HG03439 (cell line): ENCODE measurements at regions not wholly inside any gene's neighbourhood (a gene's known extent, or its start where the extent isn't known, plus 50 kb on each side); places are given as distances from the start of the nearest gene placed in this dataset.

Experiments used
- ATAC-seq: cut with Tn5 transposase; IDR thresholded peaks from one replicate; pipeline ENCODE4 v1.9.1; 2021; ENCODE audit warnings: mild to moderate bottlenecking, moderate library complexity; ENCODE audit not compliant: unreplicated experiment

DNA sequence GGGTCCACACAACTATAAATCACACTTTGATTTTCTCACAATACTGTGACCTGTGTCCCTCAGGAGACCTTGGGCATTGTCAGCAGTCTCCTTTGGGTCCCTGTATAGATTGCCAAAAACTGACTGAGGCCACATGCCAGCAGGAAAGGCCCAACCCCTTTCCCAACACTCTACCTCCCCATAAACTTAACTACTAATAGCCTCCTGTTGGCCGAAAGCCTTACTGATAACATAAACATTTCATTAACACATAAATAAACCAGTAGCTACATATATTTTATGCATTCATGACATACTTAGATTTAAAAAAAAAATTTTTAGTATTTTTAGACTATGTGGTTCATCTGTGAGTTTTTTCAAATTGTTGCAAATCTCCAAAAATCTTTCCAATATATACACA, 153.5 kb downstream of the ARL4C start:
- no peak for ATAC-seq

DNA sequence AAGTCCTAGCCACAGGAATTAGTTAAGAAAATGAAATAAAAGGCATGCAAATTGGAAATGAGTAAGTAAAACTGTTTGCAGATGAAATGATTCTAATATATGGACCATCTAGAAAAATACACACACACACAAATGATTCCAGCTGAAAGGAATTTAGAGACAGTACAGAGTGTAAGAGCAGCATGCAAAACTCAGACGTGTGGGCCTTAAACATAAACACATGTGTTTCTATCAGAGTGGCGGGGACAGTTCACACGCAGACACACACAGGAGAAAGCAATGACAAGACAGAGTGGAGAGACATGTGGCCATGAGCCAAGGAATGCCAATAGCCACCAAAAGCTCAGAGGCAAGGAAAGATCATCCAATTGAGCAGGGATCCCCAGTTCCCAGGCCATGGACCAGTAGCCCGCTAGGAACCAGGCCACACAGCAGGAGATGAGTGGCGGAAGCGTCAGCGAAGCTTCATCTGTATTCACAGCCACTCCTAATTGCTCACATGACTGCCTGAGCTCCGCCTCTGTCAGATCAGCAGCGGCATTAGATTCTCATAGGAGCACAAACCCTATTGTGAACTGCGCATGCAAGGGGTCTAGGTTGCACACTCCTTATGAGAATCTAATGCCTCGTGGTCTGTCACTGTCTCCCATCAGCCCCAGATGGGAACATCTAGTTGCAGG, 155.4 kb downstream of the ARL4C start:
- ATAC-seq = no peak

DNA sequence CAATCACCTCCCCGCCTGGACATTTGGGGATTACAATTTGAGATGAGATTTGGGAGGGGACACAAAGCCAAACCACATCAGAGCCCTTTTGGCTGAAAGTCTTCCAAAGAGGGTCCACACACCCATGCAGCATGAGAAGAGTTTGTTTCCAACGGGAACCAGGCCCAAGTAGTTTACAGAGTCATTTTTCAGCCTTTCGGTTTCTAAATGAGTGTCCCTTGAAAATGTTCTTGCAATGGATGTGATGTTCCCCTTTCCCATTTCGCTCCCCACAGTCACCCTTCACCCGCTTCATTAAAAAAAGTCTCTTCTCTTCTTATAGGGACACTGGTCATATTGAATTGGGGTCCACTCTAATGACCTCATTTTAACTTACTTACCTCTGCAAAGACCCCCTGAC, 157.4 kb downstream of the ARL4C start:
- no peak for ATAC-seq

DNA sequence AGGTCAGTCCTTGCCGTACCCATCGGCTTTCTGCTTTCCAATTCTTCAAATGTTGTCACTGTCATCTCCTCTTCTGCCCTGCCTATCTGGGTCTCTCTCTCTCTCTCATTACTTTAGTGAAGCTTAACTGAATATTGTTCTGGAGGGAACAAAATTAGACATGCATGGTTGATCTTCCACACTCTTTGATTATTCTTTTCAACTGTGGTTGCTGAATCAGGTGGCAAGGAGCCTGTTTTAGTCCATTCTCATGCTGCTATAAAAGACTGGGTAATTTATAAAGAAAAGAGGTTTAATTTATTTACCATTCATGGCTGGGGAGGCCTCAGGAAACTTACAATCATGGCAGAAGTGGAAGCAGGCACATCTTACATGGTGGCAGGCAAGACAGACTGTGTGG, 157.9 kb downstream of the ARL4C start:
- ATAC-seq = no peak

DNA sequence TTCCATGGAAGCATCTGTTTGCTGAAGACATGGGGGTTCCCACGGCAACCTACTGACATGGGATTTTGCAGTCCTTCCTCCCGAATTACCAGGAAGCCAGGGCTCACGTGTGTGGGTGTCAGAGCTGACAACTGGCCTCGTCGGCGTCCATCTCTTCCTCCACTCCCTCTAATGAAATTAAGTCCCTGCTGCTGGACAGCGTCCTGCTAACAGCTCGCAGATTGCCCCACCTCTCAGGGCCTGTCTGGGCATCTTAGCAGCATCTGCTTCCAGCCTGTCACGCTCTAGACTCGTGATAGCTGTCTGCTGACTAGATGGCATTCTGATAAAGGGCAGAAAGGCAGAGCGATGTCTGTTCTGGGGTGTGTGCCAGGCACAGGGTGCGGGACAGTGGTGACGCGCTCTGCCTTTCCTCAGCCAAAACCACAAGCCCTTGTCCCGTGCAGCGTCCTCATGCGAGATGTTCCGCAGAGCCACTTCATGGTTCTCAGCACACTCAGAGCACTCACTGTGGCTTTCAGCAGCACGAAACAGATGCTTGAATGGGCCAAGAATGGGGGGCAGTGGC, 161.1 kb downstream of the ARL4C start:
- no peak for ATAC-seq

DNA sequence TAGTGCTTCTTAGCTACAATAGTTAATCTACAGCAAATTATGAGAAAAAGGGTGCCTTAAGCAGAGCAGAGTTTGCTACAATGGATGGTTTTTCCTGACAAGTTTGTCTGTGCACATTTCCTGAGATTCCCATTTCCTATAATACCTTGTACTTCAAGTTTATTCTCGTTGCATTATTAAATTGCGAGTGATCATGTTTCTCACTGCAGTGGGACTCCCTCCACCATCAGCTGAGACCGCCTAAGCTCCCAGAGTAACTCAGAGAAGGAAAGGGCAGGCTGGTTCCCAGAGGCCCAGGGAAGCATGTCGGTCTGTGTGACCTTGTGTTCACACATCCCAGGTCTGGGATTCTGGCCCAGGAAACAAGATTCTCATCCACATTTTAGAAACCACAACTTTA, 162.1 kb downstream of the ARL4C start:
- ATAC-seq = no peak

DNA sequence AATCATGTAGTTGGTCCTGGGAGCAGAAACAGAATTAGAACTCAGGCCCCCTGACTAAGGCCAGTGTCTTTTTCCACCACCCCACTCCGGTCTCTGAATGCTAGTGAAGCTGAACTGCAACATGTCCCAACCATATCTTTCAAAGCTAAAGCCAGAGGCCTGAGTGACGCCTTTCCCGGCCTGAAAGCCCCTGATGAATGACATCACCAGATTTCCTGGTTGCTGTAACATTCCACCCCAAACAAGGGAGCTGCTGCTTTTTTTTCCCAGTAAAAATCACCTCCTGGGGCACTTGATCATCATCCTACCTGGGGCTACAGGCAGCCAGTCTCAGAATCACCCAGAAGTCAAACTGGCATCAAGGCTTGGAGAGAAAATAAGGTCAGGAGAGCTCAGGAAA, 162.7 kb downstream of the ARL4C start:
- ATAC-seq = no peak

DNA sequence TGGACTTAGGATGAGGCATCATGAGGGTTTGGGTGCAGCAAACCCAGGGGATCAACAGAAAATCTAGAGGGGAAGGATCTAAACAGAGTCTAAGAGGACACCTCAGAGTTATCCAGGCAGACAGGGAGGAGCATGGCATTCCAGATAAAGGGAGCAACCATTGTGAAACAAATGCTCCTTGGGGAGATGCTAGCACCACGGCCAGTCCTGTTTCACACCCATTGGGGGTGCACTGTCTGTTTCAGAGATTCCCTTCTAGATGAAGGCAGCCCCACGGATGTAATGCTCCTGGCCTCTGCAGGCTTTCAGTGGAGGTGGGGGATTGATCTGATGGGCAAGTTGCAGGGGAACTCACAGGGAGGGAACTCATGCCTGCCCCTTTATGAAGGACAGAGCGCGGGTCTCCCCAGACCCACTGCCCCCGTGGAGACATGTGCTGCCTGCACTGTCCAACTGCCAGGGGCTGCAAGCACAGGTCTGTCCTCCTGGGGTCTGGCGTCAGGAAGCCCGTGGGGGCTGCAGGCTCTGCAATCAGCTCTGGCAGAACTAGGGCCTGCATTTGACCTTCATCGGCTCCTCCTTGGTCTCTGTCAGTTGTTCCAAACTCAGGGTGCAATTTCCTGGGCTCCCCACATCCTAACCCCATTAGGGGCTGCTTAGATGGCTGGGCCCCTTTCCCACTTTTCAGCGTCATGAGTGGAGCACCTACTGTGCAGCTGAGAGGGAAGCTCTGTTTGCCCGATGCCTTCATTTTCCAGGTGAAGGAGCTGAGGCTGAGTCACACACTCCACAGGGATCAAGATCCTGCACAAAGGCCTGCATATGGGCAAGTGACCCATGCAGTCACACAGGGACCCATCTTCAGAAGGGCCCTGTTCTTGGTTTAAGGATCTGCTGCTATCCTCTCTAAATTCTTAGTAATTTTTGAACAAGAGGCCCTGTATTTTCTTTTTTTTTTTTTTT, 163.4 kb downstream of the ARL4C start:
- no peak for ATAC-seq

DNA sequence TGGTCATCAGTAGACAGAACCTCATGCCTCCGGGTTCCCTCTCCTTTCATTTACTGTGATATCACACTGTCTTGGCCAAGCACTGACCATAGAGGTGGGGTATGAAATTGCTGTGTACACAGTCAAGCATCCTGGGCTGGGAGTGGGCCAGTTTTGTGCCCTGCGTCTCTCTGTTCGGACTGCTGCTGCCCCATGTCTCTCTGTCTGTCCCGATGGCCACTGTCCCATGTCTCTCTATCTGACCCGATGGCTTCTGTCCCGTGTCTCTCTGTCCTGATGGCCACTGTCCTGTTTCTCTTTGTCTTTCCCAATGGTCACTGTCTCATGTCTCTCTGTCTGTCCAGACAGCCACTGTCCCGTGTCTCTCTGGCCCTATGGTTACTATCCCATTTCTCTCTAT, 164.9 kb downstream of the ARL4C start:
- ATAC-seq = no peak

DNA sequence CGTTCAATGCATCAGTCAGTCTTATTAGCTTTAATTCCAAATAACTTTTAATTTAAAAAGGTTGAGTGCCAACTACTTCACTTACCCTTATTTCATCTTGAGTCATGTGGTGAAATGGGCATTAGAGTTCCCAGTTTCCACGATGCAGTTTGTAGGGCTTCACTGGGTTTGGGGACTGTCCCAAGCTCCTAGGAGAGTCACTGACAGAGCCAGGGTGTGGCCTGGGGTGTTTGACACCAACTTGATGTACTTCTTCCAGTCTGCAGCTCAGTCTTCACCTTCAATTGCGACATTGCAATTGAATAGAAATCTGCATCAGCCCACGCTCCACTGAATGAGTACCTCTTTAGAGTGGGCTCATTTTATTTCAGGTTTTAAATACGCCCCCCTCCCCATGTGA, 165.3 kb downstream of the ARL4C start:
- no peak for ATAC-seq

DNA sequence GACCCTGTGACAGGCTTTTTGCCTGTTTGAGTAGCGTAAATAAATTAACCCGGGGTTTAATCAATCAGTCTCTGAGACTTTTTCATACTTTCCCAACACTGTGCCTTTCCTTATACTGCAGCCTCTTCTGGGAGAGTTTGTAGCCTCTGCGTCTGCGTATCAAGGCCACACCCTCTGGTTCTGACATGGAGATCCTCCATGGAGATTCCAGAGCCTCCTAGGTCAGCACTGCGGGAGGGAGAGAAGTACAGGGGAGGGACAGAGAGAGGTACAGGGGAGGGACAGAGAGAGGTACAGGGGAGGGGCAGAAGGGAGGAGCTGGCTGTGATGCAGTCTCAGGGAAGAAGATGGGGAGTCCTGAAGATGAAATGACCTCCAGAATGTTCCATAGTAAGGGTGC, 166.0 kb downstream of the ARL4C start:
- no peak for ATAC-seq

DNA sequence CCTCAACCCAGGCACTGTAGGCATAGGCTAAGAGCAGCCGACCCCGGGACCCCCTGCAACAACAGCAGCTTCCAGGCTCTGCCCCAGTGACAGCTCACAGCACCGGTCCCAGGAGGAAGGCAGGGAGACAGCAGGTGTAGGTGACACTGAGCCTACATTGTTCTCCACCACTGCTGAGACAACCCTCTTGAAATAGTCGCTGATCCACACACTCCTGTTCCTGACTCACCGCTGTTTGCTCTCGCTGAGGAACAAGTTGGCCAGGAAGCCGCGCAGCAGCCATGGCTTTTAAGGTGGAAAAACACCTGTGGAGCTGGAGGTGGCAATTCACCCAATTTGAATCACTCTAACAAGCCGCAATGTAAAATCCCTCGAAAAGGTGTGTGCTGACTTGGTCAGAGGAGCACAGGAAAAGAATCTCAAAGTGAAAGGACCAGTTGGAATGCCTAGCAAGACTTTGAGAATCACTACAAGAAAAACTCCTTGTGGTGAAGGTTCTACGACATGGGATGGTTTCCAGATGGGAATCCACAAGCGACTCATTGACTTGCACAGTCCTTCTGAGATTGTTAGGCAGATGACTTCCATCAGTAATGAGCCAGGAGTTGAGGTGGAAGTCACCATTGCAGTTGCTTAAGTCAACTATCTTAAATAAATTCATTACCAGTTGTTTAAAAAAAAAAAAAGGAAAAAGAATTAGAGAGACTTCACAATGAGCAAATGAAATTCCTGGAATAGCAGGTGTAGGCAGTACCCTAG, 167.5 kb downstream of the ARL4C start:
- no peak for ATAC-seq

DNA sequence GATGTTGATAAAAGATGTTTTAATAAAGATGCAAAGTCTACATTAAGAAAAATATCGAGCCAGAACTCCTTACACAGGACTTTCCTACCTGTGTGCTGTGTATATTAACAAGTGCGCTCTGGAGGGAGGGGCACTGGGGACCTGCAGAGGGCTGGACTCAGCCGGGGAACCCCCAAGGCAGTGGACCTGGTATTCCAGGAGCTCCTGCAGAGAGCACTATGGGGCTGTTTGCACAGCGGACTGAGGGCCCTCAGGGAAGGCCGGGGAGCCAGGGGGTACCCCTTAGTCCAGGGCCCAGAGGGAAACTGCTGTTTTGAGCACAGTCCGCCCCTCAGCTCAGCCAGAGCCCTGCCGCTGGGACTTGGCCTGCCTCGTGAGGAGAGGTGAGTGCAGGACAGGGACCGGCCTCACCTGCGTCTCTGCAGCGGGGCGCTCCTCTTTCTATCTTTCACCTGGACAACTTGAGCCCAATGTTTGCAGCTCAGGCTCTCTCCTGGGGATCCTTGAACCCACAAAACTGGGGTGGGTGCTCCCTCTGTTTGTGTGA, 168.4 kb downstream of the ARL4C start:
- ATAC-seq = no peak

DNA sequence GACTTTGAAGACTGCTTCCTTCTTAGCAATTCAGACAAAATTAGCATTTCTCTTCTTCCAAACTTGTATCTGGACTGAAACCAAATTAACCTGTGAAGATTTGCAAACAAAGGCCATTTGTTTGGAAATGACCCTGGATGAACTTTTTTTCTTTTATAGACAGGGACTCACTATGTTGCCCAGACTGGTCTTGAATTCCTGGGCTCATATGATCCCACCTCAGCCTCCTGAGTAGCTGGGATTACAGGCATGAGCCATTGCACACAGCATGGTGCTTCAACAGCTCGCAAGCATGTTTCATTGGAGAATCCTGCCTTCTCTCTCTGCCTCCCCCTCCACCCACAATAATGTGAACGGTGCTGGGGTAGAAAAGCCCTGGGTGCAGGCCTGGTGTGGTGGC, 170.2 kb downstream of the ARL4C start:
- ATAC-seq = no peak

DNA sequence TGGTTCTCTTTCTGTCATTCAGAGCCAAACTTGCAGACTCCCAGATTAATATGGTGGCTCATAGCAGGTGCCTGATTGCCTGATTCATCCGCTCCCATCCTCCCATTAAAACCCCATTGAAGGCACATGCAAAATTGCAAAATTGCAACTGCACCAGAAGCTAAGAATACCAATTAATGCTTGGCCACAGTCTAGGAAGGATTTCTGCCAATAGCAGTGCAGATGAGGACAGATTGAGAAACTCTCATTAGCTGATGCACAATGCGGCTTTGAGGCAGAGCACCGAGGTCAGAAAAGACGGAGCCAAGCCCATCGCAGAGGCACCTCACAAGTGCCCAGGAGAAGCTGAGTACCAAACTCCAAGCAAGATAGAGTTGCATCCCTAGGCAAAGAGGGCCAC, 172.8 kb downstream of the ARL4C start:
- no peak for ATAC-seq

DNA sequence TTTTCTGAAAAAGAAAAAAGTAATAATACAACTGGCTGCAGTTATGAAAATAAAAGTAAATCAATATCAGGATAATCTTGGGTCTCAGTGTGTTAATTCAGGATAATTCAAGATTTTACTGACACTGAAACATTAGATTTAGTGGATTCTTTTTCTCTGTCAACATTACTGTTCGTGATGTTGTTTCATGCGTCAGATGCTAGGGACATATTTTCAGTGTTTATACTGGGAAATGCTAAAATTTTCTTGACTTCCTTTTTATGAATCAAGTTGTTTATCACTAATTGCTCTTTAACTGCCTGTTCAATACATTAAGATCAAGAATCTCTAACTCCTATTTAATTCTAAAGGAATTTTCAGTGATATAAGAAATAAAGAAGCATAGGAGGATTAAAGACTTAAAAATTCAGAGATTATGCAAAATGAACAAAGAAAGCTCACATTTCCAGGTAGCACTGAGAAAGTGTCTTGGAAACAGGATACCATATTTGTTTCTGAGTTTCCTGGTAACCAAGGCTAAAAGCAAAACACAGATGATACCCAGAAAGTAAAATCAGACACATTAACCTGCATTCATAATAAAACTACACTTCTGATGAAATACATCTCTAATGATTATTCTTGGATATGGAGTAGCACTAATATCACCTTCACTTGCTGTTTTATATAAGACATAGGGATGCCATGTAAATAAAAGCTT, 174.0 kb downstream of the ARL4C start:
- no peak for ATAC-seq

DNA sequence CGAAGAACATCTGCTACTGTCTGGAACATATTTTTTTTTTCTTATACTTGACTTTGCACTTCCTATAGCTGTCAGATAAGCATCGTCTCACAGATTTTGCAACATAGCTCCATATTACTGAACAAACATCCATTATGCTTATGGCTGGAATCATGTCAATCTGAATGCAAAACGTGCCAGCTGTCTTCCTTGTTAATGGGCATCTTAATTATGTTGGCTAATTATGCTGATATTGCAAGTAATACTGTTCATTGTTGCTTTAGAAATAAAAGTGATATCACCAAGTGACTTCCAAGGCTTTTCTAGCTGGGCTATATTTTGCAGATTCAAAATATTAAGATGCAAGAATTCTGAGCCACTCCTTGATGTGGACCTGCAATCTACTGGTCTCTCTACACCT, 176.8 kb downstream of the ARL4C start:
- no peak for ATAC-seq

DNA sequence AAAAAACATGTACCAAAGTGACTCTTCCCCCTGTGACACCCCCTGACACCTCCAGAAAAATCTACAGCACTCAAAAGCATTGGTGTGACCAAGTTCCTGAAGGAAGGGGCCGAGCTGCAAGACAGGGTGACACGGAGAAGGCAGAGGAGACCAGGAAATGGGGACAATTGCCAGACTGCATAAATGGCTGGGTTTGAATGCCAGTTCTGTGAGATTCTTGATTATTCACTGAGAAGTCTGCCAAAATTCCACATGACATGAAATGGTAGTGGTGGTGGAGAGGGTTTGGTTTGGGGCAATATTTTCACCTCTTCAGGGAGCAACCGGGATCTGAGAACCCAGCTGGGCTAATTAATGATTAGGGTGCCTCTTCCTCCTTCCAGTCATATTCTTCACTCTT, 178.5 kb downstream of the ARL4C start:
- no peak for ATAC-seq

DNA sequence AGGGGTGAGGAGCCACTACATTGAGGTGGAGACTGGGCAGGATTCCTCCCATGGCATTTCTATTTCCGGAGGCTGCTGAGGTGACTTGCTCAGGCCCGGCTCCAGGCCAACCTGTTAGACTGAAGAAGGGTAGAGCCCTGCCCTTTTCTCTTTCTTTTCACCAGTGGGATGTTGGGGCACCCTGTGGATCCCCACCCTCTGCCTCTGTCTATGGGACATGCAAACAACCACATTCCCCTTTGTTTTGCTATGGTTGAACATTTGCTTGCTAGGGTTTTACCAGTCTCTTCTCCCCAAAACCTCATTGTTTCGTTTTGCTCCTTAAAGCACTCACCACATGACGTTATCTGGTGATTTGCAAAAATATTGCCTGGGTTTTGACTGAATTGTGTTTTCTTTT, 183.3 kb downstream of the ARL4C start:
- no peak for ATAC-seq

DNA sequence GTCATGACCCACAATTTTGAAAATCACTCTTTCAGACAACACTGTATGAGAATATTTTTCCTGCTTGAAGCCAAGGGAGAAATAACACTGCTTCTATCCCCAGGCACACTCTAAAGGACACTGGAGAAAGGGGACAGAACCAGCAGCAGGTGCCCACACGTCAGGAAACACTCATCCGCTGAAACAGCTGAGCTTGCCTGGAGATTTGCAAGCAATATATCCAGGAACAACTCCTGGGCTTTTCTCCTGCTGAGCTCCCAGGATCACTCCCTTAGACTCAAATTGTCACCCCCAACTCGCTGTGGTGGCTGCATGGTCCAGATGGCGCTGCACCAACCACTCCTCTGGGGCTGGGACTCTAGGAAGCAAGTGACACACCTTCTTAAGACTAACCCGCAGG, 186.7 kb downstream of the ARL4C start:
- no peak for ATAC-seq
